NCI-H2029 (cell line): ENCODE measurements at regions not wholly inside any gene's neighbourhood (a gene's known extent, or its start where the extent isn't known, plus 50 kb on each side); places are given as distances from the start of the nearest gene placed in this dataset.

Source experiments
- DNase-seq: peaks from one replicate; lab custom pipeline; 2025; lab: John Stamatoyannopoulos, UW

- no peak for DNase-seq
These were observed 442.3 kb downstream of the GRB14 start for GRCh38 chr2:164178835-164179465.

GRCh38 chr2:164164602-164165001 lies 428.8 kb upstream of the FIGN start:
- no peak for DNase-seq

- no peak for DNase-seq
These were observed 419.8 kb upstream of the FIGN start for GRCh38 chr2:164155558-164155957.

- no peak for DNase-seq
These were observed 415.7 kb upstream of the FIGN start for GRCh38 chr2:164151522-164151921.

- no peak for DNase-seq
These were observed 414.8 kb upstream of the FIGN start for GRCh38 chr2:164150604-164151003.

- no peak for DNase-seq
These were observed 410.6 kb upstream of the FIGN start for GRCh38 chr2:164146441-164146840.

- no peak for DNase-seq
These were observed 409.5 kb upstream of the FIGN start for GRCh38 chr2:164145093-164145987.

GRCh38 chr2:164143183-164143930 lies 407.5 kb upstream of the FIGN start:
- DNase-seq, result no peak

- no peak for DNase-seq
These were observed 406.9 kb upstream of the FIGN start for GRCh38 chr2:164142755-164143154.

GRCh38 chr2:164141271-164141670 lies 405.5 kb upstream of the FIGN start:
- DNase-seq, result no peak

- no peak for DNase-seq
These were observed 402.9 kb upstream of the FIGN start for GRCh38 chr2:164138750-164139149.

- DNase-seq, result no peak
These were observed 398.5 kb upstream of the FIGN start for GRCh38 chr2:164134336-164134735.

GRCh38 chr2:164127971-164128527 lies 392.2 kb upstream of the FIGN start:
- no peak for DNase-seq

GRCh38 chr2:164126960-164127660 lies 391.3 kb upstream of the FIGN start:
- DNase-seq, result no peak

- no peak for DNase-seq
These were observed 380.0 kb upstream of the FIGN start for GRCh38 chr2:164115806-164116205.

- no peak for DNase-seq
These were observed 379.1 kb upstream of the FIGN start for GRCh38 chr2:164114937-164115336.

- DNase-seq, result no peak
These were observed 376.3 kb upstream of the FIGN start for GRCh38 chr2:164112105-164112504.

- DNase-seq, result no peak
These were observed 374.7 kb upstream of the FIGN start for GRCh38 chr2:164110515-164110914.

GRCh38 chr2:164109006-164109405 lies 373.2 kb upstream of the FIGN start:
- DNase-seq, result no peak

GRCh38 chr2:164103271-164103670 lies 367.5 kb upstream of the FIGN start:
- no peak for DNase-seq

GRCh38 chr2:164102366-164102765 lies 366.6 kb upstream of the FIGN start:
- no peak for DNase-seq

- no peak for DNase-seq
These were observed 355.9 kb upstream of the FIGN start for GRCh38 chr2:164091673-164092072.
